ENCODE measurements at regions not wholly inside any gene's neighbourhood (a gene's known extent, or its start where the extent isn't known, plus 50 kb on each side); places are given as distances from the start of the nearest gene placed in this dataset.

DNA sequence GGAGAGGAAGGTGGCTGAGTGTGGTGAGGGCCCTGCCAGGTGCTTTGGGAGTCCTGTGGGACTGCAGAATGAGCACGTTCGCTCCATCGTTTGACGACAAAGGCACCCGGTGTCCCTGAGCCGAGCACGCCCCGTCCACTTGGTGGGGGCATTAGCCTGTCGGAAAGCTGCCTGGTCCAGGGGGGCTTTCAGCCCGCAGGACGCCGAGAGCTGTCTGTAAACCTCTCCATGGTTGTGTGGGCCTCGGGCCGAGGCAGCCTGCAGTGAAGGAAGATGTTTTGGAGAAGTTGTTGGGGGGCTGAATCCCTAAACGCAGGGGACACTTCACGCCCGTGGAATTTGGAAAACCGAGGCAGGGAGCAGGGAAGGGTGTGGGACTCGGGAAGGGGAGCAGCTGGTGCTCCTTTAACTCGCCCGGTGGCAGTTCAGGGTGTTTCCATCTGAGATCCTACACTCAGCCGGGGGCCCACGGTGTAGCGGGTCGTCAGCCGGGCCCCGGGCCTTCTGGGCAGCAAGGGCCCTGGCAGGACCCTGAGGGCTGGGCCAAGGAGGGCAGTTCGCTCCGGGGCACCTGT, 53.8 kb downstream of the MRPL36 start:
- Histone ChIP-seq H3K4me3 (ENCODE audit: low read depth, low read length) (no peak overlapping the region), H3K9me3 (ENCODE audit: control insufficient read depth, insufficient read depth, low read depth, low read length) (peaks cover 4% of the 10 kb centered on the region; the same call in 1 of the 2 replicates), H3K27ac (ENCODE audit: extremely low read depth, low read depth, low read length) (no peak overlapping the region), H3K36me3 (ENCODE audit: control insufficient read depth in 2 of 2, insufficient read depth in 1 of 2, low read length in 2 of 2) (no peaks in the 10 kb centered on the region), H3K4me1 (ENCODE audit: control insufficient read depth, insufficient read depth, low read length) (no peaks in the 10 kb centered on the region)
- TF ChIP-seq, protein P1, sequence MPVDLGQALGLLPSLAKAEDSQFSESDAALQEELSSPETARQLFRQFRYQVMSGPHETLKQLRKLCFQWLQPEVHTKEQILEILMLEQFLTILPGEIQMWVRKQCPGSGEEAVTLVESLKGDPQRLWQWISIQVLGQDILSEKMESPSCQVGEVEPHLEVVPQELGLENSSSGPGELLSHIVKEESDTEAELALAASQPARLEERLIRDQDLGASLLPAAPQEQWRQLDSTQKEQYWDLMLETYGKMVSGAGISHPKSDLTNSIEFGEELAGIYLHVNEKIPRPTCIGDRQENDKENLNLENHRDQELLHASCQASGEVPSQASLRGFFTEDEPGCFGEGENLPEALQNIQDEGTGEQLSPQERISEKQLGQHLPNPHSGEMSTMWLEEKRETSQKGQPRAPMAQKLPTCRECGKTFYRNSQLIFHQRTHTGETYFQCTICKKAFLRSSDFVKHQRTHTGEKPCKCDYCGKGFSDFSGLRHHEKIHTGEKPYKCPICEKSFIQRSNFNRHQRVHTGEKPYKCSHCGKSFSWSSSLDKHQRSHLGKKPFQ (tag by site-specific recombination; IDR thresholded peaks at IDR 0.05): no peak
- TF ChIP-seq ZNF350 (tag by site-specific recombination; IDR thresholded peaks at IDR 0.05): no peak
- TF ChIP-seq EGR2 (tag by site-specific recombination; IDR thresholded peaks at IDR 0.05; ENCODE audit: low read depth): no peak
- TF ChIP-seq ZBTB20 (tag by site-specific recombination; IDR thresholded peaks at IDR 0.05): no peak
- TF ChIP-seq, protein P2, sequence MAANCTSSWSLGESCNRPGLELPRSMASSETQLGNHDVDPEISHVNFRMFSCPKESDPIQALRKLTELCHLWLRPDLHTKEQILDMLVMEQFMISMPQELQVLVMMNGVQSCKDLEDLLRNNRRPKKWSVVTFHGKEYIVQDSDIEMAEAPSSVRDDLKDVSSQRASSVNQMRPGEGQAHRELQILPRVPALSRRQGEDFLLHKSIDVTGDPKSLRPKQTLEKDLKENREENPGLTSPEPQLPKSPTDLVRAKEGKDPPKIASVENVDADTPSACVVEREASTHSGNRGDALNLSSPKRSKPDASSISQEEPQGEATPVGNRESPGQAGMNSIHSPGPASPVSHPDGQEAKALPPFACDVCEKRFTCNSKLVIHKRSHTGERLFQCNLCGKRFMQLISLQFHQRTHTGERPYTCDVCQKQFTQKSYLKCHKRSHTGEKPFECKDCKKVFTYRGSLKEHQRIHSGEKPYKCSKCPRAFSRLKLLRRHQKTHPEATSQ (tag by site-specific recombination; IDR thresholded peaks at IDR 0.05): no peak
- TF ChIP-seq ZNF404 (tag by site-specific recombination; IDR thresholded peaks at IDR 0.05): no peak
- TF ChIP-seq ZNF214 (tag by site-specific recombination; IDR thresholded peaks at IDR 0.05; ENCODE audit: borderline replicate concordance): no peak
- TF ChIP-seq GLIS1 (tag by site-specific recombination; IDR thresholded peaks at IDR 0.05): no peak
- no peak for TF ChIP-seq ZNF830 (tag by site-specific recombination; IDR thresholded peaks at IDR 0.05; ENCODE audit: low read depth)
- no peak for TF ChIP-seq ZNF629 (tag by site-specific recombination; IDR thresholded peaks at IDR 0.05)
- no peak for TF ChIP-seq KLF8 (tag by site-specific recombination; IDR thresholded peaks at IDR 0.05)
- no peak for TF ChIP-seq ZSCAN30 (tag by site-specific recombination; IDR thresholded peaks at IDR 0.05)
- TF ChIP-seq ZFP37 (tag by site-specific recombination; IDR thresholded peaks at IDR 0.05): no peak
- TF ChIP-seq, protein P3, sequence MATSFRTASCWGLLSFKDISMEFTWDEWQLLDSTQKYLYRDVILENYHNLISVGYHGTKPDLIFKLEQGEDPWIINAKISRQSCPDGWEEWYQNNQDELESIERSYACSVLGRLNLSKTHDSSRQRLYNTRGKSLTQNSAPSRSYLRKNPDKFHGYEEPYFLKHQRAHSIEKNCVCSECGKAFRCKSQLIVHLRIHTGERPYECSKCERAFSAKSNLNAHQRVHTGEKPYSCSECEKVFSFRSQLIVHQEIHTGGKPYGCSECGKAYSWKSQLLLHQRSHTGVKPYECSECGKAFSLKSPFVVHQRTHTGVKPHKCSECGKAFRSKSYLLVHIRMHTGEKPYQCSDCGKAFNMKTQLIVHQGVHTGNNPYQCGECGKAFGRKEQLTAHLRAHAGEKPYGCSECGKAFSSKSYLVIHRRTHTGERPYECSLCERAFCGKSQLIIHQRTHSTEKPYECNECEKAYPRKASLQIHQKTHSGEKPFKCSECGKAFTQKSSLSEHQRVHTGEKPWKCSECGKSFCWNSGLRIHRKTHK (tag by site-specific recombination; IDR thresholded peaks at IDR 0.05): no peak
- TF ChIP-seq ZNF324 (tag by site-specific recombination; IDR thresholded peaks at IDR 0.05): no peak
- TF ChIP-seq ZNF266 (tag by site-specific recombination; IDR thresholded peaks at IDR 0.05; ENCODE audit: low read depth): no peak
- no peak for TF ChIP-seq ZNF596 (tag by site-specific recombination; IDR thresholded peaks at IDR 0.05)
- TF ChIP-seq, protein P4, sequence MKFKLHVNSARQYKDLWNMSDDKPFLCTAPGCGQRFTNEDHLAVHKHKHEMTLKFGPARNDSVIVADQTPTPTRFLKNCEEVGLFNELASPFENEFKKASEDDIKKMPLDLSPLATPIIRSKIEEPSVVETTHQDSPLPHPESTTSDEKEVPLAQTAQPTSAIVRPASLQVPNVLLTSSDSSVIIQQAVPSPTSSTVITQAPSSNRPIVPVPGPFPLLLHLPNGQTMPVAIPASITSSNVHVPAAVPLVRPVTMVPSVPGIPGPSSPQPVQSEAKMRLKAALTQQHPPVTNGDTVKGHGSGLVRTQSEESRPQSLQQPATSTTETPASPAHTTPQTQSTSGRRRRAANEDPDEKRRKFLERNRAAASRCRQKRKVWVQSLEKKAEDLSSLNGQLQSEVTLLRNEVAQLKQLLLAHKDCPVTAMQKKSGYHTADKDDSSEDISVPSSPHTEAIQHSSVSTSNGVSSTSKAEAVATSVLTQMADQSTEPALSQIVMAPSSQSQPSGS (tag by site-specific recombination; IDR thresholded peaks at IDR 0.05; ENCODE audit: low read depth): no peak
- TF ChIP-seq ZNF221 (tag by site-specific recombination; IDR thresholded peaks at IDR 0.05; ENCODE audit: borderline replicate concordance): no peak
- no peak for TF ChIP-seq BCL11A (tag by site-specific recombination; IDR thresholded peaks at IDR 0.05; ENCODE audit: low read depth)
- POLR2A ChIA-PET: no interaction called here
- CTCF ChIA-PET: interaction anchor here (0.6 kb wide), 1 partner anchor 21 kb away, joined by 3 read pairs; no protein-coding TSS in a partner anchor

All from HEK293 (cell line).